Activated effector memory CD4-positive, alpha-beta T cell treated with anti-CD3 and anti-CD28 coated beads, Interleukin-2, amount 50 U/mL, for 16 hours (primary cell): ENCODE measurements at regions not wholly inside any gene's neighbourhood (a gene's known extent, or its start where the extent isn't known, plus 50 kb on each side); places are given as distances from the start of the nearest gene placed in this dataset.

ENCODE experiments used
- DNase-seq: peaks from one replicate; pipeline ENCODE4 v3.0.0-alpha.2; 2020

GRCh38 chr14:51554339-51554920 is 97.3 kb upstream of the FRMD6 start:
- DNase-seq, result no peak

GRCh38 chr14:51554953-51555352 is 96.8 kb upstream of the FRMD6 start:
- no peak for DNase-seq

GRCh38 chr14:51561141-51561540 is 90.6 kb upstream of the FRMD6 start:
- no peak for DNase-seq

- DNase-seq, result no peak
Observed at GRCh38 chr14:51562816-51563215, 88.9 kb upstream of the FRMD6 start.

GRCh38 chr14:51563560-51563959 is 88.2 kb upstream of the FRMD6 start:
- DNase-seq, result no peak

DNA sequence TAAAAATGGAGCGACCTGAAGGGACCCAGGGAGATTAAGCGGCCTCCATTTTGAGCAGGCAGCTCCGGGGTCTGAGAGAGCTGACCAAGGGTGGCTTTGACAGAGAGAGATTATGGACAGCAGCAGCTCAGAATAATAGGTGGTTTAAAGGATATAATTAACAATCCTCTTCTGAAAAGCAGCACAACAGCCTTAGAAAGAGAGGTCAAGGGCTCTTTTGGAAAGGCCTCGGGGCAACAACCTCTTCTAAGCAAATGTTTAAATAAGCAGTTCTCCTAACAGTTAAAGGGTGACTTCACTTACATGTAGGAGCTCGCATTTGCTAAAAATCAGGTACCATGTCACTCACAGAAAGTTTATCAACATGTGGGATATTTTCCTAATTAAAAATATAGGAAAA is 87.2 kb upstream of the FRMD6 start:
- no peak for DNase-seq

DNA sequence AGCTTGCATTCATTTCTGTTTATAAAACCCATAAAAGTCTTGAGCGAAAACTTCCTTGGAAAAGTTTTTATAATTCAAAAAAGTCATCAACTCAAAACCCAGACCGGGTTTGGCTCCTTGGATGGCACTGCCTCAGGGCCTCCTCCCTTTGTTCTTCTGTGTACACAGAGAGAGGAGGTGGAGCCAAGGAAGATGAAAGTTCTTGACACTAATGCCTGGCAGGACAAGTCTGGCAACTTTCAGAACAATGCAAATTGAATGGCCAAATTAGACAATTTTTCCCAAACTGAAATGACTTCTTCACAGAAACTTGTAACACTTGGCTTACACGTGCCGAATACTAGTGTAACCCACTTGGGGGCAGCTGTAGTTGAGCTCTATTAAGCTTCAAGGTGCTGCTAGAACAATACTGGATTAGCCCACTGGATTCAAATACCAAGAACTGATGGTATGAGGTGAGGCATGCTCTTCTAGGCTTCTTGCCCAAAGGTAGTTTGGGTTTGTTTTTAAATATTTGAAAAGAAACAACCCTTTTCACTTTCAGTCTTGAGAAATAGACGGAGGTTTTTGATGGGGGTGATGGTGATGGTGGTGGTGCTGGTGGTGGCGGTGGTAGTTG is 86.6 kb upstream of the FRMD6 start:
- DNase-seq, result no peak

DNA sequence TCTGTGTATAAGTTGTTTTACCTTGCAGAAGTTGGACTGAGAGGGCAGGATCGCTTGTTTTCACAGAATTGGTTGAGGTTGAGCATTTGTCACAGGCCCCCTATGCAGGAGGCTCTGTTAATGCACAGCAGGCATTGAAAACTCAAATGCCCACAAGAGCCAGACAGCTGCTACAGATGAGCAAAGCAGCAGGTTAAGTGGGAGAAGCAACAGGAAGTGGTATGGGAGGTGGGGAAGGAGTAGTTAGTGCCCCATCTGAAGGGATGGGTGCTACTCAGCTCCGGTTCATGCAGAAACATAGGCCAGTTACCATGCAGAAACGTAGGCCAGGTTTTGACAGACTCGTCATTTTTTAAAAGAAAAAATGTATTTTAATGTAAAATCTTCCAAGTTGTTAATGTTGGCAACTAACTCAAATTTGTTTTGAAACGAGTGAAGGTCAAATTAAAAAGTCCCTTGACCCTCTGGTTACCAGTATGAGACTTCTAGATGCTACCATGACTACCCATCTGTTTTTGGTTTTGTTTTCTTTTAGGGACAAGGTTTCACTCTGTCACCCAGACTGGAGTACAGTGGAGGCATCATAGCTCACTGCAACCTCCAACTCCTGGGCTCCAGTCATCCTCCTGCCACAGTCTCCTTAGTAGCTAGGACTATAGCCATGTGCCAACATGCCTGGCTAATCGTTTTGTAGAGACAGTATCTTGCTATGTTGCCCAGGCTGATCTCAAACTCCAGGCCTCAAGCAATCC is 84.7 kb upstream of the FRMD6 start:
- DNase-seq, result no peak

GRCh38 chr14:51568366-51568765 is 83.3 kb upstream of the FRMD6 start:
- no peak for DNase-seq

- no peak for DNase-seq
Observed at GRCh38 chr14:51573607-51574006, 78.1 kb upstream of the FRMD6 start.

GRCh38 chr14:51574009-51574408 is 77.7 kb upstream of the FRMD6 start:
- DNase-seq, result no peak

DNA sequence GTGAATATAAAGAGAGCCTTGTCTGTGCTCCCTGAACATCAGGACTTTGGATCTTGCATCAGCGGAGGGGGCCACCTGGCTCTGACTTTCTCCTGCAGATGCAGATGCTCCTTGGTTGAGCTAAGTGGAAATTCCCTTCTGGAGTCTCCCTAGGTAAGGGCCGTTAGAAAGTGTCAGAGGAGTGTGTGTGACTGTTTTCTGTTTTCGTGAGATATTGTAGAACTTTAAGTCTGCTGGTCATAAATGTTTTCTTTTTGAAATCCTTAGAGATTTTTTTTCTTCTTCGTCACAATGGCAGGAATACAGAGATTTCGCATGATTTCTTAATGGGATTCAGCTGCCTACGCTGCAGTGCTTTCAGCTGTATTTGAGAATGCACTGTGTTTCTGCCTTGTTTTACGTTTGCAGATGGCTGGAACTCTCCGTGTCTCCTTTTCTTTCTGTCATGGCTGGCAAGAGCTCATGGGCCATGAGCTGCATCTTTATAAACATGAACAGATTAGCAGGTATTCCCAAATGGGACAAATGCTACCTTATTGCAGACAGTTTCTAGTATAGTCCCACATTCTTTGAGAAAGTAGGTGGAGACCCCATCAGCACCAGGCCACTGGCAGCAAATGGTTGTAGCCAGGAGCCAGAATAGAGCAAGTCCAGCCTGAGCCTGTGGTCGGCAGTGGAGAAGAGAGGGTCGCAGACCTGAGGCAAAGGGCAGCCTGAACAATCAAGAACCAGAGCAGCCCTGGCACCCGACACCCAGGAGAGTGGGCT is 76.2 kb upstream of the FRMD6 start:
- DNase-seq, result no peak

- DNase-seq, result no peak
Observed at GRCh38 chr14:51576117-51576430, 75.6 kb upstream of the FRMD6 start.

GRCh38 chr14:51576879-51577278 is 74.8 kb upstream of the FRMD6 start:
- no peak for DNase-seq

DNA sequence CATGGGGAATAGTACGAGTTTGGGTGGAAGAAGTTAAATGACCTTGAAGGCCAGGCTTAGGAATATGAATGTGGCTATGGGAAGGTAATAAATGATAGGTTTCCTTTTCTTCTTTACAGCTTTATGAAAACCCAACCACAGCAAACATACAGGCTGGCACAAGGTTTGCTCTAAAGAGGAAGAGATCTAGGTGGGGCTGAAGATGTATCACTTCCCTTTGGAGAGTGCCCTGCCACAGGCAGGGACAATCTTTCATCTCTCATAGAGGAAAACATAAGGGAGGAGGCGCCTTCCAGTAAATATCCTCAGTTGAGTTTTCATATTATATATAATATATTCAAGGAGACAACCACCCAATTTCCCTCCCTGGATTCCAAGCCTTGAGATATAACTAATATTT is 72.9 kb upstream of the FRMD6 start:
- DNase-seq, result no peak

DNA sequence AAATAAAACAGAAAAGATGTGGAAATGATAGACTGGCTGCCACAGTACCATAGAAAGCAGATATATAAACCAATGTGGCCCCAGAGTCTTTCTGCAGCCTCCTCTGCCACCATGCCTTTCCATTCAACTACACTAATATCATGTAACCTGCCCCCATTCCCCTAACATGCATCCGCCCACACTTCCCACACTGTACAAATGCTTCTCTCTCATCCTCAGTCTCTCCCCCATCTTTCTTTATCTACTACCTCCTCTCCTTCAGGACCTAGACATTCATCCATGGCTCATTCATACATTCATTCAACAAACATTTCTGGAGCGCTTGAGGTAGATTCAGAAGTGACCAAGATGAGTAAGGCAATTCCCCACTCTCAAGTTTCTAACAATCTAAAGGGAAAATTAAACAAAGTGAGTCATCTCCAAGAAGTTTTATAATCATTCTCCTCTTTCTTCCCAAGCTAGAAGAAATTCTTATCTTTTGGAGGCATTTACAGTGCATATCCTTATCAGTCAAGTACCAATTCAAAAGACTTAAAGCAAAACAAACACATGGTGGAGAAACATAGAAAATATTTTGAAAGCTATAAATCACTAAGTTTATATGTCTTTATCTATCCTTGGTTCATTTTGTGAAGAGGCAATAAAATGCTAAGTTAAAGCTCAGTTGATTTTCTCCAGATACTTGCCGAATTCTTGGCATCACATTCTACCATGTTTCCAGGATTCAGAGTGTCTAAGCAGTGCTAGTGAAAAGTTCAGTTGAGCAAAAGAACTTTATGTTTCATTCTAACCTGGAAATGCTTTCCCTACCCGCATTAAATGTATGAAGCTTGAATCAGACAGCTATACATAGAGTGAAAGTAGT is 70.5 kb upstream of the FRMD6 start:
- no peak for DNase-seq

- DNase-seq, result no peak
Observed at GRCh38 chr14:51582437-51582836, 69.3 kb upstream of the FRMD6 start.

DNA sequence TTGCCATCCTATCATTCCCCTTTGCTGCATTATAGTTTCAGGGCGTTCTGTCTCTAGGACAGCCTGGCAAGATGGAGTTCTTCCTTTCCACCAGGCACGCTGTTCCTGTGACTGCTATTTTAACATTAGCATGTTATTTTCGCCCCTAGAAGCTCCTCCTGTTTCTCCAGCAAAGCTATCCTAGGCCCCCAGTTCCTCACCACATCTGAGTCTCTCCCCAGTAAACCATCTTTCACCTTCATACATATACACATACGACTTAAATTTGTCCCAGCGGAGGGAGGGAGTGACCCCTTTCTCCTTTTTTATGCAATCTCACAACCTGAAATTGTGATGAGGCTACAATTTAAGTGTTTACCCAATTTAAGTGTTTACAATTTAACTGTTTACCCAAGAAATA is 66.7 kb upstream of the FRMD6 start:
- no peak for DNase-seq

- DNase-seq, result no peak
Observed at GRCh38 chr14:51592836-51593235, 58.9 kb upstream of the FRMD6 start.

DNA sequence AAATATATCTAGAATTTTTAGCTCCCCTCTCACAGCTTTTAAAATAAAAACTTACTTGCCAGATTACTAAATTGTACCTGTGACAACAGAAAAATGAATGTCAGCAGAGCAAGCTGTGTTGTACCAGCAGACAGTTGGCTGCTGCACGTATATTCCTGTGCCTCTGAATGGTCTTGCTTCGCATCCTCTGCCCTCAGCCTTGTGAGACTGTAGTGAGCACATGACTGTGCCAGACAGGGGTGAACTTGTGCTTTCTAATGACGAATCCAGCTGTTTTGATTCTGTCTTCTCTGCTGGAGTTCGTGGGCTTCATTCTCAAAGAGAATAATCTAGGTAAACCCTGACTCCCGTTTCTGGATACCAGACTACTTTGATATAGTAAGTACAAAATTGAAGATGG is 58.3 kb upstream of the FRMD6 start:
- DNase-seq, result no peak

DNA sequence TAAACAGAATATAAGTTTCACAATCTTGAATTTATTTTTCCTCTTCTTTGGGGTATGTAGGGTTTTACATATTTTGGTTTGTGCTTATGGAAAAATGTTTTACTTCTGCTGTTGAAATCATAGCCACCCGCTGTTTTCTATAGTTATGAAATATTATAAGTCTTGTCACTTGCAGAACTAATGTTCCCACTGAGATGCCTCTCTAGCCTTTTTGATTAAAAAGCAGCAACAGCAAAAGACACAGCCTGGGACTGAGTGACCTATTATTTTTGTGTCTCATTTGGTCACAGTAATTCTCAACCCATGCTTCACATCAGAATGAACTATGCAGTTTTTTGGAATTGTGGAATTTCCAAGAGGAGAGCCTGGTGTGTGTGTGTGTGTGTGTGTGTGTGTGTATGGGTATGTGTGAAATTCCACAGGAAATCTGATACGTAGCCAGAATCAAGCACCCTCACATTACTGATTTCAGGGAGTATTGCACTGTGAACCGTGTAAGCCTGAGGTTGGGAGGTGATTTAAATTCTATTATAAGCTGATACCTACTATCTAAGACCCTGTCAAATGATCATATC is 55.7 kb upstream of the FRMD6 start:
- DNase-seq, result no peak

DNA sequence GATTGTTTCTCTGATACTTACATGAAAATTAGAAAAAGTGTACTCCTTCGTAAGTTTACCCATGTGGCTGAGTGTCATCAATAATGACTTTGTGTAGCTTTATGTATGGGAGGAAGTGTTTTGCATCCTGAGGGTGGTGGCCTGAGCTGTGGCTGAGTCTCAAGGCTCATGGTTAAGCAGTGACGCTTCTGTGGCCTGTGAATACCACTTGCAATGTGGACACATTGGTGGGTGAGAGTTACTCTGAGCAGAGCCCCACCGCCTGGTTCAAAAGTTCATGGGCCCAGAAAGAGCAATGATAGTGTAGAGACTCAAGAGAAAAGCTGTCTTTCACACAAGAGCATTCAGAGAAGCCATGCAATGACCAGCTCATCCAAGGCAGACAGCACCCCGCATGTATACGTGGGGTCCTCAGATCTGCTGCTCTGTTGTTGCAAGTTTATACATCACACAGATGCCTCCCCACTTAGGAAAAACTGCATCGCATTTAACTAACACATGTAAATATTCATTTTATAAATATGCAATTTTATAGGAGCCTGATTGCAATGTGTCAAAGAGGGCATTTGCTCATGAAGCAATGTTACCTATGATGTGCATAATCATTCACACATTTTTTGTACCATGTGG is 55.1 kb upstream of the FRMD6 start:
- DNase-seq, result no peak
